WTC11 (cell line): ENCODE measurements at regions not wholly inside any gene's neighbourhood (a gene's known extent, or its start where the extent isn't known, plus 50 kb on each side); places are given as distances from the start of the nearest gene placed in this dataset.

Source experiments
- ATAC-seq: fragments of 200-7000 bp; cut with Tn5 transposase; 2 replicates; pipeline ENCODE4 v1.10.0; 2021; ENCODE audit warnings: mild to moderate bottlenecking, moderate library complexity
- CTCF ChIA-PET: fragments of 300-600 bp; sonication (Branson Sonifier 250); formaldehyde crosslinking; loops from one replicate; lab custom pipeline; 2021; ENCODE audit warnings: antibody characterized with exemption; lab: Charles Lee
- POLR2A ChIA-PET: fragments of 350-600 bp; sonication (Branson Sonifier 250); formaldehyde crosslinking; loops from one replicate; lab custom pipeline; 2021; ENCODE audit warnings: antibody characterized with exemption; lab: Charles Lee
- DNase-seq: peaks from one replicate; pipeline ENCODE4 v3.0.0; 2021; ENCODE audit warnings: low spot score
- H3K27ac Mint-ChIP-seq: 2 replicates; pipeline ENCODE4 v1.8.0; 2021; ENCODE audit warnings: mixed read lengths
- H3K27me3 Mint-ChIP-seq: 2 replicates; pipeline ENCODE4 v1.8.0; 2021; ENCODE audit warnings: low read depth, mild to moderate bottlenecking, moderate library complexity, mixed read lengths
- H3K36me3 Mint-ChIP-seq: 2 replicates; pipeline ENCODE4 v1.8.0; 2021; ENCODE audit warnings: mixed read lengths
- H3K4me1 Mint-ChIP-seq: 2 replicates; pipeline ENCODE4 v1.8.0; 2022; ENCODE audit warnings: mixed read lengths
- H3K4me3 Mint-ChIP-seq: 2 replicates; pipeline ENCODE4 v1.8.0; 2021; ENCODE audit warnings: mild to moderate bottlenecking, moderate library complexity, mixed read lengths
- H3K9me3 Mint-ChIP-seq: 2 replicates; pipeline ENCODE4 v1.8.0; 2021; ENCODE audit warnings: mixed read lengths
- ATF3 ChIP-seq: sonication (generic); formaldehyde crosslinking; conservative IDR thresholded peaks from 2 replicates; pipeline ENCODE4 v1.8.1; 2022; ENCODE audit warnings: mild to moderate bottlenecking, missing genetic modification reagents
- CREB1 ChIP-seq: sonication (generic); formaldehyde crosslinking; IDR thresholded peaks from 2 replicates; pipeline ENCODE4 v1.8.0; 2023; ENCODE audit warnings: mild to moderate bottlenecking, missing genetic modification reagents
- E2F5 ChIP-seq: sonication (generic); formaldehyde crosslinking; IDR thresholded peaks from 2 replicates; pipeline ENCODE4 v1.8.1; 2022; ENCODE audit warnings: mild to moderate bottlenecking, moderate library complexity, missing genetic modification reagents
- ELF4 ChIP-seq: sonication (generic); formaldehyde crosslinking; IDR thresholded peaks from 2 replicates; pipeline ENCODE4 v1.8.1; 2022; ENCODE audit warnings: low read depth, mild to moderate bottlenecking, moderate library complexity, missing genetic modification reagents
- FOXJ3 ChIP-seq: sonication (generic); formaldehyde crosslinking; IDR thresholded peaks from 2 replicates; pipeline ENCODE4 v1.9.0; 2021; ENCODE audit warnings: missing genetic modification reagents, mild to moderate bottlenecking, borderline replicate concordance
- FOXK1 ChIP-seq: sonication (generic); formaldehyde crosslinking; IDR thresholded peaks from 2 replicates; pipeline ENCODE4 v1.8.0; 2022; ENCODE audit warnings: mild to moderate bottlenecking, moderate library complexity, missing genetic modification reagents
- GTF2I ChIP-seq: fragments of 250-450 bp; sonication (Bioruptor Pico); conservative IDR thresholded peaks from 2 replicates; pipeline ENCODE4 v1.4.0; 2021; ENCODE audit warnings: mild to moderate bottlenecking
- IRF2 ChIP-seq: sonication (generic); formaldehyde crosslinking; IDR thresholded peaks from 2 replicates; pipeline ENCODE4 v1.8.0; 2022; ENCODE audit warnings: low read depth, missing genetic modification reagents, borderline replicate concordance
- KAT7 ChIP-seq: sonication (generic); formaldehyde crosslinking; IDR thresholded peaks from 2 replicates; pipeline ENCODE4 v1.8.1; 2023; ENCODE audit warnings: missing genetic modification reagents, mild to moderate bottlenecking, borderline replicate concordance
- MAX ChIP-seq: sonication (generic); formaldehyde crosslinking; IDR thresholded peaks from 2 replicates; pipeline ENCODE4 v1.8.0; 2022; ENCODE audit warnings: mild to moderate bottlenecking, missing genetic modification reagents
- MYBL2 ChIP-seq: sonication (generic); formaldehyde crosslinking; IDR thresholded peaks from 2 replicates; pipeline ENCODE4 v1.8.1; 2023; ENCODE audit warnings: mild to moderate bottlenecking, moderate library complexity, missing genetic modification reagents
- NR2C2 ChIP-seq: sonication (generic); formaldehyde crosslinking; IDR thresholded peaks from 2 replicates; pipeline ENCODE4 v1.8.0; 2022; ENCODE audit warnings: mild to moderate bottlenecking, missing genetic modification reagents
- SMAD4 ChIP-seq: sonication (generic); formaldehyde crosslinking; IDR thresholded peaks from 2 replicates; pipeline ENCODE4 v1.8.0; 2022; ENCODE audit warnings: mild to moderate bottlenecking, missing genetic modification reagents
- SP1 ChIP-seq: sonication (generic); formaldehyde crosslinking; conservative IDR thresholded peaks from 2 replicates; pipeline ENCODE4 v1.8.1; 2022; ENCODE audit warnings: missing genetic modification reagents
- TEAD4 ChIP-seq: sonication (generic); formaldehyde crosslinking; IDR thresholded peaks from 2 replicates; pipeline ENCODE4 v1.8.0; 2022; ENCODE audit warnings: mild to moderate bottlenecking, missing genetic modification reagents
- USF2 ChIP-seq: sonication (generic); formaldehyde crosslinking; IDR thresholded peaks from 2 replicates; pipeline ENCODE4 v1.8.1; 2023; ENCODE audit warnings: mild to moderate bottlenecking, missing genetic modification reagents, moderate library complexity
- ZNF317 ChIP-seq: sonication (generic); formaldehyde crosslinking; IDR thresholded peaks from 2 replicates; pipeline ENCODE4 v1.8.1; 2023; ENCODE audit warnings: low read depth, mild to moderate bottlenecking, moderate library complexity, missing genetic modification reagents, borderline replicate concordance
- ZNF423 ChIP-seq: fragments of 250-450 bp; sonication (Bioruptor Pico); IDR thresholded peaks from 2 replicates; pipeline ENCODE4 v2.1.2; 2022; ENCODE audit warnings: mild to moderate bottlenecking, moderate library complexity
- ZNF425 ChIP-seq: fragments of 250-450 bp; sonication (Bioruptor Pico); conservative IDR thresholded peaks from 2 replicates; pipeline ENCODE4 v1.9.0; 2021; ENCODE audit warnings: mild to moderate bottlenecking
- ZNF671 ChIP-seq: fragments of 250-450 bp; sonication (Bioruptor Pico); IDR thresholded peaks from 2 replicates; pipeline ENCODE4 v1.8.0; 2021; ENCODE audit warnings: mild to moderate bottlenecking

- TF ChIP-seq ATF3 (CRISPR knock-in tag) (no peak), MAX (CRISPR knock-in tag) (no peak)
These were observed 290.4 kb downstream of the IPMK start (continued) for GRCh38 chr10:57977262-57977661.

GRCh38 chr10:57973451-57973850 lies 294.2 kb downstream of the IPMK start:
- no peaks in the 10 kb centered on the region for H3K4me1 Mint-ChIP-seq
- ATAC-seq (no peak), DNase-seq (no peak)
- H3K27ac Mint-ChIP-seq: no peak overlapping the region
- ChIA-PET CTCF (no interaction called here), POLR2A (no interaction called here)
- H3K27me3 Mint-ChIP-seq: no peaks in the 10 kb centered on the region
- no peak for TF ChIP-seq NR2C2 (CRISPR knock-in tag)
- TF ChIP-seq ZNF671 (CRISPR knock-in tag): no peak
- no peak for TF ChIP-seq ZNF425
- no peak for TF ChIP-seq KAT7 (CRISPR knock-in tag)
- no peak for TF ChIP-seq MYBL2 (CRISPR knock-in tag)
- TF ChIP-seq IRF2 (CRISPR knock-in tag): no peak
- no peak for TF ChIP-seq FOXJ3 (CRISPR knock-in tag)
- TF ChIP-seq ZNF423: no peak
- TF ChIP-seq MAX (CRISPR knock-in tag): no peak
- TF ChIP-seq ZNF317 (CRISPR knock-in tag): no peak
- TF ChIP-seq GTF2I (CRISPR knock-in tag): no peak
- TF ChIP-seq SP1 (CRISPR knock-in tag): no peak
- no peak for TF ChIP-seq ELF4 (CRISPR knock-in tag)
- TF ChIP-seq FOXK1 (CRISPR knock-in tag): no peak
- no peak for TF ChIP-seq USF2 (CRISPR knock-in tag)
- TF ChIP-seq CREB1 (CRISPR knock-in tag): no peak
- peaks cover 29% of the 10 kb centered on the region for H3K9me3 Mint-ChIP-seq
- peaks cover 7% of the 10 kb centered on the region for H3K36me3 Mint-ChIP-seq
- H3K4me3 Mint-ChIP-seq: no peak overlapping the region

GRCh38 chr10:57972783-57973182 lies 294.9 kb downstream of the IPMK start:
- no peaks in the 10 kb centered on the region for H3K27me3 Mint-ChIP-seq
- ATAC-seq (no peak), DNase-seq (no peak)
- no peak overlapping the region for H3K27ac Mint-ChIP-seq
- H3K36me3 Mint-ChIP-seq: peaks cover 3% of the 10 kb centered on the region
- no peak for TF ChIP-seq TEAD4 (CRISPR knock-in tag)
- TF ChIP-seq E2F5 (CRISPR knock-in tag): no peak
- no peak for TF ChIP-seq SMAD4
- POLR2A ChIA-PET: no interaction called here
- no peak overlapping the region for H3K4me3 Mint-ChIP-seq
- CTCF ChIA-PET: no interaction called here
- H3K4me1 Mint-ChIP-seq: no peaks in the 10 kb centered on the region
- peaks cover 24% of the 10 kb centered on the region for H3K9me3 Mint-ChIP-seq
